ENCODE measurements at regions not wholly inside any gene's neighbourhood (a gene's known extent, or its start where the extent isn't known, plus 50 kb on each side); places are given as distances from the start of the nearest gene placed in this dataset.

- DNase-seq (ENCODE audit: low read depth in 3 of 3, low spot score in 2 of 3), result no peak
These were observed 277.5 kb upstream of the API5 start for GRCh38 chr11:43034341-43034740.

GRCh38 chr11:43035086-43035485 lies 276.7 kb upstream of the API5 start:
- DNase-seq (ENCODE audit: low read depth in 3 of 3, low spot score in 2 of 3), result no peak

- no peak for DNase-seq (ENCODE audit: low read depth in 3 of 3, low spot score in 2 of 3)
These were observed 258.0 kb upstream of the API5 start for GRCh38 chr11:43053638-43054412.

- DNase-seq (ENCODE audit: low read depth in 3 of 3, low spot score in 2 of 3), result no peak
These were observed 244.1 kb upstream of the API5 start for GRCh38 chr11:43067681-43068080.

- no peak for DNase-seq (ENCODE audit: low read depth in 3 of 3, low spot score in 2 of 3)
These were observed 240.5 kb upstream of the API5 start for GRCh38 chr11:43071338-43071737.

- DNase-seq (ENCODE audit: low read depth in 3 of 3, low spot score in 2 of 3), result no peak
These were observed 239.7 kb upstream of the API5 start for GRCh38 chr11:43072096-43072495.

- DNase-seq (ENCODE audit: low read depth in 3 of 3, low spot score in 2 of 3), result no peak
These were observed 238.9 kb upstream of the API5 start for GRCh38 chr11:43072911-43073310.

GRCh38 chr11:43074810-43075209 lies 237.0 kb upstream of the API5 start:
- DNase-seq (ENCODE audit: low read depth in 3 of 3, low spot score in 2 of 3), result no peak

GRCh38 chr11:43101113-43101512 lies 210.7 kb upstream of the API5 start:
- DNase-seq (ENCODE audit: low read depth in 3 of 3, low spot score in 2 of 3), result no peak

GRCh38 chr11:43116071-43116470 lies 195.7 kb upstream of the API5 start:
- DNase-seq (ENCODE audit: low read depth in 3 of 3, low spot score in 2 of 3), result no peak

GRCh38 chr11:43119275-43119970 lies 192.4 kb upstream of the API5 start:
- no peak for DNase-seq (ENCODE audit: low read depth in 3 of 3, low spot score in 2 of 3)

- no peak for DNase-seq (ENCODE audit: low read depth in 3 of 3, low spot score in 2 of 3)
These were observed 189.2 kb upstream of the API5 start for GRCh38 chr11:43122546-43122945.

- DNase-seq (ENCODE audit: low read depth in 3 of 3, low spot score in 2 of 3), result no peak
These were observed 188.4 kb upstream of the API5 start for GRCh38 chr11:43123443-43123842.

- peak in 2 of 3 donors; percentile 10 to 50 for DNase-seq (ENCODE audit: low read depth in 3 of 3, low spot score in 2 of 3)
These were observed 187.4 kb upstream of the API5 start for GRCh38 chr11:43124272-43124935.

- DNase-seq (ENCODE audit: low read depth in 3 of 3, low spot score in 2 of 3), result no peak
These were observed 182.5 kb upstream of the API5 start for GRCh38 chr11:43129329-43129728.

GRCh38 chr11:43130616-43131015 lies 181.2 kb upstream of the API5 start:
- peak in 2 of 3 donors; percentile 9 to 16 for DNase-seq (ENCODE audit: low read depth in 3 of 3, low spot score in 2 of 3)

GRCh38 chr11:43135966-43136534 lies 175.7 kb upstream of the API5 start:
- no peak for DNase-seq (ENCODE audit: low read depth in 3 of 3, low spot score in 2 of 3)

- DNase-seq (ENCODE audit: low read depth in 3 of 3, low spot score in 2 of 3), result no peak
These were observed 173.1 kb upstream of the API5 start for GRCh38 chr11:43138621-43139140.

- DNase-seq (ENCODE audit: low read depth in 3 of 3, low spot score in 2 of 3), result no peak
These were observed 166.1 kb upstream of the API5 start for GRCh38 chr11:43145653-43146052.

- no peak for DNase-seq (ENCODE audit: low read depth in 3 of 3, low spot score in 2 of 3)
These were observed 161.1 kb upstream of the API5 start for GRCh38 chr11:43150697-43151096.

- DNase-seq (ENCODE audit: low read depth in 3 of 3, low spot score in 2 of 3), result no peak
These were observed 147.0 kb upstream of the API5 start for GRCh38 chr11:43164831-43165230.

Measured in right renal cortex interstitium (tissue), 3 donors.